HG03103 (cell line): ENCODE measurements at regions not wholly inside any gene's neighbourhood (a gene's known extent, or its start where the extent isn't known, plus 50 kb on each side); places are given as distances from the start of the nearest gene placed in this dataset.
"Not testable (repeated sequence)": the region's sequence is repeated elsewhere in the genome, so short reads cannot be mapped to it uniquely, and the experiment has no call there.

Source experiments
- ATAC-seq: cut with Tn5 transposase; IDR thresholded peaks from one replicate; pipeline ENCODE4 v1.9.1; 2021; ENCODE audit warnings: low read depth; ENCODE audit not compliant: unreplicated experiment

DNA sequence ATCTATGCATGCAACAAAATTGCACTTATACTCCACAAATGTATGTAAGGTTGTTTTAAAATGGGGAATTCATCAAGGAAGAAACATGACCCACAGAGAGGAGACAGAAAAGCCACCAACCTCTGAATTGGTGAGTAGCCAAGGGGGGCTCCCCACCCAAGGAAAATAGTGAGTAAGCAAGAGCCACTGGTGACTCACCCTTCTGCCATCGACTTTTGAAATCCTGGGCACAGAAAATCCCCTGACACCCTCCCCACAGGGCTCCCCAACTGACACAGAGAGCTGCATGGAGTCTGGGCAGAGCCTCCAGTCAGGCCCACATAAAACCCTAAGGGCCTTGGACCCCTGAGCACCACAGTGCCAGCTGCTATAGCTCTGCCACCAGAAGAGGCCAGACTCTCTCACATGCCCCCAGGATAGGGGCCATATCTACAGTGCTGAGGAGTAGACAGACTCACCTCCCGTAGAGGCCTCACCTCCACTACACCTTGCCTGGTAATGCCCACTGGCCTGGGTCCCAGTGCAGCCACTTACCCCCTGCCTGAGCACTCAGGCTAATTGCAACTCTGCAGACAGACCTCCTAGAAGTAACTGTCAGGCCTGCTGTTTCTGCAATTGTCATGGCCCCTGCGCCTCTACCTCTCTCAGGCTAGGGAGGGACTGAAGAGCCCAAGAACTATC lies 244.7 kb upstream of the WSB1 start:
- ATAC-seq = no peak

DNA sequence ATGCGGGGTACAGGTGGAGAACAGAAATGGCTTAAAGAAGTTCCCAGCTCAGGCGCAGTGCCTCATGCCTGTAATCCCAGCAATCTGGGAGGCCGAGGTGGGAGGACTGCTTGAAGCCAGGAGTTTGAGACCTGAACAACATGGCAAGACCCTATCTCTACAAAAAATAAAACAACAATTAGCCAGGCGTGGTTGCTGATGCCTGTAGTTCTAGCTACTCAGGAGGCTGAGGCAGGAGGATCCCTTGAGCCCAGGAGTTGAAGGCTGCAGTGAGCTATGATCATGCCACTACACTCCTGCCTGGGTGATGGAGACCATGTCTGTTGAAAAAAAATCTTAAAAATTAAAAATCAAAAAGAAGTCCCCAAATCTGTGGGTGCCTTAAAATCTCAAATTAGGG lies 228.3 kb upstream of the WSB1 start:
- ATAC-seq = no peak

DNA sequence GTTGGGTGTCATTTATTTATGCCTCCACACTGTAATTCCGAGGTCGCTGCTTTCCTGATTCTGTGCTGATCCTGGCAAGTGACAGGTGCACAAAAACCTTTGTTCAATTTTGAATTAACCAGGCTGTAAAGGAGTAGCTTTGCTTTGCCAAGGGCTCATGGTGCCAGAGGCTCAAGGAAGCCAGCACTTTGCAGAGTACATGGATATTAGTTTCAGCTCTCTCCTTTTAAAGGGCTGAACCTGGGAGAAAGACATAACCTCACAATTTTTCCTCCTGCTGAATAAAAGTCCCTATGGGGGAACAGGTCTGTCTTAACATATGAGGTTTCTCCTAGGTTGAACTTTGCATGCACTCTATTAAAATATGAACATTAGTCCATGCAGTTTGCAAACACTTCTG lies 227.6 kb upstream of the WSB1 start:
- no peak for ATAC-seq

DNA sequence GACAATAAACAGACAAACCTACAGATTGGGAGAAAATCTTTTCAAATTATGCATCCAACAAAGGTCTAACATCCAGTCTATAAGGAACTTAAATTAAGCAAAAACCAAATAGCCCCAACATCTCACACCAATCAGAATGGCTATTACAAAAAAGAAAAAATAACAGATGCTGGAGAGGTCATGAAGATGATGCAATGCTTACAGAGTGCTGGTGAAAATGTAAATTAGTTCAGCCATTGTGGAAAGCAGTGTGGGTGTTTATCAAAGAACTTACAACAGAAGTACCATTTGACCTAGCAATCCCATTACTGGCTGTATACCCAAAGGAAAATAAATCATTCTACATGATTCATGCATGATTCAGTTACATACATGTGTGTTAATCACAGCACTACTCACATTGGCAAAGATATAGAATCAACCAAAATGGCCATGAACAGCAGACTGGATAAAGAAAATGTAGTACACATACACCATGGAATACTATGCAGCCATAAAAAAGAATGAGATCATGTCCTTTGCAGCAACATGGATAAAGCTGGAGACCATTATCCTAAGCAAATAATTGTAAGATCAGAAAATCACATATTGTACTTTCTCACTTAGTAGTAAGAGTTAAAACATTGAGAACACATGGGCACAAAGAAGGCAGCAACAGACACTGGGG lies 223.9 kb upstream of the WSB1 start:
- ATAC-seq = no peak

DNA sequence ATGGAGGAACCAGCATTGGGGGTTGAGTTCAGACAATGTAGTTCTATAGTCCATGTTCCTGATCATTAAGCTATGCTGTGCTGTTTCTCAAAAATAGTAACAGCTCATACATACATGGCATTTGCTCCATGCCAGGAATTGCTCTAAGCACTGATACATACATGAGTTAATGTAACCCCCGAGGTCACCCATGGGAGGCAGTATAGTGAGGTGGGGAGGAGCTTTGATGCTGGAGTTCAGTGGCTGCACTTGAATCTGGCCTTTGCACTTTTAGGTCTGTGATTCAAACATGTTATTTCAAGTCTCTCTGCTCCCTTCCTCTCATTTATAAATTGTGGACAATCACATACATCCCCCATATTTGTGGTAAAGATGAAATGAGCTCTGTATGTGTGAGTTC lies 223.1 kb upstream of the WSB1 start:
- no peak for ATAC-seq

DNA sequence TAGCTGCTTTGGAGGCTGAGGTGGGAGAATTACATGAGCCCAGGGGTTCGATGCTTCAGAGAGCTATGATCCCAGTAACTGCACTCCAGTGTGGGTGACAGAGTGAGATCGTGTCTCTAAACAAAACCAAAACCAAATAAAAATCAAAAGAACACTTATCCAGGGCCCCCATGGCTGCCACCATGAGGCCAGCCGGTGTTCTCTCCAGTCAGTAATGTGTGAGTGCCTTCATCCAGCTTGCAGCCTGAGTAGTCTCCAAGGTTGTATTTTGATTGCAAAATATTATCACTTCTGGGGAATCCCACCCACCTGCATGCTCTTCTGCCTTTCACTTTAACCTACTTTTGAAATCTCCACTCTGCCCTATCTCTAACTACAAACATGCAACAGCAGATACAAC lies 221.0 kb upstream of the WSB1 start:
- ATAC-seq = no peak

DNA sequence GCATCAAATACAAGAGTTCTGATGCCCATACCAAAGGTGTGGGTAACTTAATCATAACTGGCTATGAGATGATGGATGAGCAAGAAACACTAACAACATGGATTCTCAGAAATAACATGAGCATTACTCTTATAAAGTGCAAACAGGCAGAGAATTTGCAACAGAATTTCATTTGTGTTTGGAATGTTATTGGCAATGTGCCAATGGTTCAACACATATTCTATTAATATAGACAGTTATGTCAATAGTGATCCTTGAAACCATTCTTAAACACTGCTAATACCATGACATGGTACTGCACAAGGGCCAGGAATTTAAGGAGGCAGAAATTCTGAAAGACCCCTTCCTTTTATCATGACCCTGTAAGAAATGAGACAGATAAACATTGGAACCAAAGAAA lies 217.1 kb upstream of the WSB1 start:
- ATAC-seq = no peak

DNA sequence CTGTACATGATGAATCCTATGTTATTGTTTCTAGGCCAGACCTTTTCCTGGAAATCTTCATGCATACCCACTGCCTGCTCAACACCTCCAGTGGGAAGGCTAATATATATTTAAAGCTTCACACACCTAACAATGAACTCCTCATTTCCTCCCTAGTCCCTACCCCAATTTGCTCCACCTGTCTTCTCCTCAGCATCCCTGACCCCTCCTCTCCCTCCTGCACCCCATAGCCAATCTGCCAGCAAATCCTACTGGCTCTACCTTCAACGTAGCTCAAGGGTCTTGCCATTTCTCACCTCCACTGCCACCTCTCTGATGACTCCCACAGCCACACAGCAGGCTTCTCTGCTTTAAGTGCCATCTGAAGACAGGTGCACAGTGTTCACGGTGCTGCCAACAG lies 215.6 kb upstream of the WSB1 start:
- no peak for ATAC-seq

DNA sequence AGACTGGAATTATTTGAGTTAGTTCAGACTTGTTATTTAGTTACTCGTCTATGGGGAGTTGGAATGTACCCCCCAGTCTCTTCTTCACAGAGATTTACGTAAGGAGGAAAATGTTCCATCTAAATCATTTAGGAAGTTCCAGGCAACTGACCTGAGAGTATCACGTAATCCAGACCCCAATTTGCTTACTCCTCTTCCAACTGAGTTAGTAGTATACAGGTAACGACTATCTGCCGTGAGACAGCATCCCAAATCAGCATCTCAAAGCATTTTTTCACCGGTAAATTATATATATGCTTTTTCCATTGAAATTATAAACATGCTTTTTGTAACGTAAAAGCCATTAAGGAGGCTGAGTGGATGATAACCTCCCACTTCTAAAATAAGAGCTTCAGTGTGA lies 214.3 kb upstream of the WSB1 start:
- no peak for ATAC-seq

DNA sequence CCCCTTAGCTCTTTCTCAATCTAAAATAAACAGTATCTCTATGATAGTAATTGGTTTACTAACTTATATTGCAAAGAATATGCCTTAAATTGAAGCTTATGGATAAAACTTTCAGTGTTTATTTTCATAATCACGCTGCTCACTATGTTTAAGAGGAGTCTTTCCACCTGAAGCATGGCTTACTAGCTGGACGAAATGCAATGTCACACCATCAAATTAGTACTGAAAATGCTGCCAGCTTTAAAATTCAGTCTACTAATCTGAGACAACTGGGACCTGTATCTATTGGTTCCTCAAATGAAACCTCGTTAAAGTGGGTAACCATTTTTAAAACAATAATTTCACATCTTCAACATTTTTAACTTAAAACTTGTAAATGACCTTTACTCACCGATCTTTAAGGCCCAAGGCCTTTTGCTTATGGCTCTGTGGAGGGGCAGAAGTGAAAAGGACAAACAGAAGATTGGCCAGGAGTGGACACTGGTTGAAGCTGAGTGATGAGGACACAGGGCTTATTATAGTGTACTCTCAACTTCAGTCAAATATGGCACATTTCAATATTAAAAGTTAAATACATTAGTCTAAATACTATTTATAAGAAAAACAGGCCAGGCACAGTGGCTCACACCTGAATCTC lies 212.8 kb upstream of the WSB1 start:
- ATAC-seq = no peak

DNA sequence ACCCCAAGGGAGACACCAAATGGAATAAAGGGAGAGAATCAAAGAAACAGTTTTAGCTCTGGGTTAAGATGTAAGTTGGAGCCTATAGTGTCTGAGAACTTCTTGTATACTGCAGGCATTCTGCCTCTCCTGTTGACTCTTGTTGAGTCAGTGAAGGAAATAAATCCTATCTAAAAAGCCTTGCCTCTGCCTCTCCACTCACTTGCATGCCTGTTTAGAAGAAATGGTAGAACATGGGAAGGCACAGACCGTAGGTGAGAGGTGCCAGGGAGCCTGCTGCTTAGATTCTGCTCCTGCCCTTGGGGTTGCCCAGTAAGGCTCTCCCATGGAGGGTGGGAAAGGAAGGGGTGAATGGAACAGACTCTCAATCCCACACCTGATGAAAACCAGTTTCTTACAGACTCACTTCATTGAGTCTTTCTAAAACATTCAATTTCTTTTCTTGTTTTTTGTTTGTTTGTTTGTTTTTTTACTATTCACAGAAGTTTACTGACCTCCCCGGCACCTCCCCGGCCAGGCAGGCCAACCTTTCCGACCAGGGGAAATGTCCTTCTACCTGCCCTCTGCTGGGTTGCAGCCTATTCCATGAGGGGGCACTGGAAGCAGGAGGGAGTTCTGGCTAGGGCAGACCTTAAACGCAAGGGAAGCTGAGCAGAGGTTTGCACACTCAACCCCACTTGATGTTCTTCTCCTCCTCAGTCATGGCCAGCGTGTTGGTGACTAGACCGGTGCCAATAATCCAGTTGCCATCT lies 211.7 kb upstream of the WSB1 start:
- no peak for ATAC-seq

DNA sequence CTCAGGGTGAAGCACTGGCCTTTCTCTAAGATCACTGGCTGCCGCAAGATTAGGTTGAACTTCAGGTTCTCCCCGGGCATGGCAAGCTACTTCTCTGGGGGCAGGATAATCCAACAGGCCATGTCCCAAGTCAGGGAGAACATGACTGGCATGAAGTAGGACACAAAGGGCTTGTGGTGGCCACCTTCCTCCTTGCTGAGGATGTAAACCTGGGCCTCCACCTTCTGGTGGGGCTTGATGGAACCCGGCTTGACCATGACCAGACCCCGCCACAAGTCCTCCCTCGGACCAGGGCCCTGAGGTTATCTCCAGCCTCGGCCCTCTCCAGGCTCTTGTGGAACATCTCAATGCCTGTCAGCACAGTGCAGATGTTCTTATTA lies 211.1 kb upstream of the WSB1 start:
- no peak for ATAC-seq

DNA sequence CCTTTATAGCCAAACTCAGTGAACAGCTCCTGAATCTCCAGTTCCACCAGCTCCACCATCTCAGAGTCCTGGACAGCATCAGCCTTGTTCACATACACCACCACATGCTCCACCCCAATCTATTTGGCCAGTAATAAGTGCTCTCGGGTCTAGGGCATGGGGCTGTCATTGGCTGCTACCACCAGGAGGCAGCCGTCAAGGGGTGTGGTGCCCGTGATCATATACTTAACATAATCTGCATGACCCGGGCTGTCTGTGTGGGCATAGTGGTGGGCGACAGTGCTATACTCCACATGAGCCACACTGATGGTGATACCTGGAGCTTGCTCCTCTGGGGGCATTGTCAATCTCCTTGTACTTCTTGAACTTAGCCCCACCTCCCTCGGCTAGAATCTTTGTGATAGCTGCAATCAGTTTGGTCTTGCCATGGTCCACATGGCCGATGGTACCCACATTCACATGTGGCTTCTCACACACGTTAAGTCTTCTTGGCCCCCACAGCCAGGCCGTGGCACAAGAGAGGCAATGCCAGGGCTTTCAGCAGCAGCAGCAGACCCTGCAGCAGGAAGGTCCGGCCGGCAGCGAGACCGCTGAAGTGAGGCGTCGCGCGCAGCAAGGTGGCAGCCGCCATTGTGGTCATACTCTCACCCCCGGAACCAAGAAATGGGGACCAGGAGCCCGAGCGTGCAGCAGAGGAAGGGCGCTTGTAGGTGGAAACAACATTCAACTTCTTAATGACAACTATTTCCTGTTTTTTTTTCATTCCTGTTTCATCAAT lies 210.3 kb upstream of the WSB1 start:
- ATAC-seq = no peak

DNA sequence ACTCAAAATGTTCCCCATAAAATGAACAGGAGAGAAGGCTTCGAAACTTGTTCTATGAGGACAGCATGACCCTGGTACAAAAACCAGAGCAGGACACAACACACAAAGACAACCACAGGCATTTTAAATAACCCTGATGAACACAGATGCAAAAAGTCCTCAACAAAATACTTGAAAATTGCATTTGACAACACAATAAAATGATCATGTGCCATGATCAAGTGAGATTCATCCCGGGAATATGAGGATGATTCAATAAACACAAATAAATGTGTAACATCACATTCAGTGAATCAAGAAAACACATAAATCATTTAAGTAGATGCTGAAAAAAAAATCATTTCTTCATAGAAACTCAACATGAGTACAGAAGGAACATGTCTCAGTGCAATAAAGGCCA lies 208.4 kb upstream of the WSB1 start:
- no peak for ATAC-seq

DNA sequence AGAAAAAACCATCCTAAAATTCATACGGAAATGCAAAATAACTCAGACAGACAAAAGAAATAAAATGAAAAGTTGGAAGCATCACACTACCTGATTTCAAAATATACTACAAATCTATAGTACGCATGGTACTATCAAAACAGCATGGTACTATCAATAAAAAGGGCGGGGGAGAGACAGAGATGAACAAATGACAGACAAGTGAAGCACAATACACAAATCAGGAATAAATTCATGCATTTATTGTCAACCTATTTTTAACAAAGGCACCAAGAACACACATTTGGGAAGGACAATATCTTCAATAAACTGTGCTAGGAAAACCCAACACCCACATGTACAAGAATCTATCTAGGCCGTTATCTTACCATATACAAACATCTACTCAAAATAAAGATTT lies 207.4 kb upstream of the WSB1 start:
- ATAC-seq = no peak

DNA sequence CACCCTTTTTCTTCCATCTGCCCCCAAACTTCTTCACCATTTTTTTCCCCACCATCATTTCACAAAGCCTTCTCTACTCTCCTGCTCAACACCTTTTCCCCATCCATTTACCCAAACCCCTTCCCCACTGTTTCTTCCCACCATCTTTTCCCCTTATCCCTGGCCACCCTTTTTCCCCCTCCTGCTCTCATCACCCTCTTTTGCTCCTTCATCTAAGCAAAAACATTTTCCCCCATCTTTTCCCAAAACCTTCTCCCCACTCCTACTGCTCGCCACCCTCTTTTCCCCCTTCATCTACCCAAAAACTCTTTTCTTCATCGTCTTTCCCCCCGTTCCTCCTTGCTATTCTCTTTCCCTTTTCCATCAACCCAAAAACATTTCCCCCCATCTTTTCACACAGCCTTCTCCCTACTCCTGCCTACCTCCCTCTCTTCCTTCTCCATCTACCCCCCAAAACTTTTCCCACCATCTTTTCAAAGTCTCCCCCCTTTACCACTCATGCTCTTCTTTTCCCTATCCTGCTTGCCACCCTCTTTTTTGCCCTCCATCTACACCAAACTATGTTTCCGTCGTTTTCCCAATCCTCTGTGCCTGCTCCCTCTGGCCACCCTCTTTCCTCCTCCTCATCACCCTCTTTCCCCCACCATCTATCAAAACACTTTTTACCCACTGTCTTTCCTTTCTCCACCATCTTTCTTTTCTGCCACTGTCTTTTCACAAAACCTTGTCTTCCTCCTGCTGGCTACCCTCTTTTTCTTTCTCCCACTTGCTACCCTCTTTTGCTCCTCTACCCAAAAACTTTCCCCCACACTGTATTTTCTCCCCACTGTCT lies 205.8 kb upstream of the WSB1 start:
- no peak for ATAC-seq

DNA sequence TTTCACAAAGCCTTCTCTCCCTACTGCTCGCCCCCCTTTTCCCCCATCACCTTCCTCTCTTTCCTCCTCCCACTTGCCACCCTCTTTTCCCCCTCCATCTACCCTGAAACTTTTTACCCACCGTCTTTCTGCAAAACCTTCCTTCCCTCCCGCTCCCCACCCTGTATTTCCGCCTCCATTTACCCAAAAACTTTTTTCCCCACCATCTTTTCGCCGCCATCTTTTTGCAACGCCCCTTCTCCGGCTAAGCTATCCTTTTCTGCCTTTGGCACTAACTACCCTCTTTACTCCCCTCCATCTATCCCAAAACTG lies 205.2 kb upstream of the WSB1 start:
- ATAC-seq = no peak

DNA sequence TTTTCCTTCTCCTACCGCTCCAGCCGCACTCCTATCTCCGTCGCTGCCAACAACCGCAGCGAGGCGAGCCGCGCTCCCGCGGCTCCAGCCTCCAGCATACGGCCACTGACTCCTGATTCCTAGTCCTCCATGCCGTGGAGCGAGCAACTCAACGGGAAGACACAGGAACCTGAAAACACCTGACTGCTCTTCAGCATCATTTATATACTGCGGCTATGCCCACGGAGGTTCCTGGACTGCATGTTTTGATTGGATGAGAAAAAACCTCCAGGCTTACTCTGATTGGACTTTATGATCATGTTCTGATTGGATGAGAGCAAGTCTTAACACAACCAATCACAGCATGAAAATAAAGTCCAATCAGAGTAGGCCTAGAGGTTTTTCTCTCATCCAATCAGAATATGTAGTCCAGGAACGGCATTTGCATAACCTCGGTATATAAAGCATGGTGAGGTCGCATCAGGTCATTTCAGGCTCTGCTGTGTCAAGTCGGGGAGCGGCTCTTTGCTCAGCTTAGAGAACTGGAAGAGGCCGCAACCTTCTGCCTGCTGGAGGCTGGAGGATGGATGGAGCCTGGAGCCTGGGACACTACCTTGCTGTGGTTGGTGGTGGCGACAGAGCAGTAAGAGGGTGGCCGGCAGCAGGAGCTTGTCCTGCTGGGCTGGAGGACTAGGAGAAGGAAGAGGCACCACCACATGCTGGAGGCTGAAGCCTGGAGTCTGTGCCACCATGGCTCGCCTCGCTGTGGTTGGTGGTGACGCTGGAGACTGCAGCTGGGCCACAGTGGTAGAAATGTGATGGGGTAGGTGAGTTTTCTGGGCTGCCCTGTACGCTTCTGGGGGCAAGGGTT lies 204.6 kb upstream of the WSB1 start:
- ATAC-seq = not testable (repeated sequence)

DNA sequence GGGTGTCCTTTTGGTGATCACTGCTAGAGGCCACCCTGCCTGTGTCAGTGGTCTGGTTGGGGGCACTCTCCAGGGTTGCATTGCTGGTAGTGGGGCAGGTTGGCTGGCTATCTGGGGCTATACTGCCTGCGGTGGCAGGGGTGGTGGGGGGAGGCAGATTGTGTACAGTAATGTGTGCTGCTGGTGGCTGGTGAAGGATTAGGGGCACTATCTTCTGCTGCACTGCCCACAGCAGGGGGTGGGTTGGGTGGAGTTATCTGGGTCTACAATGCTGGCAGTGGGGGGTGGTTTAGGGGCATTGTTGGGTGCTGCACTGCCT lies 204.0 kb upstream of the WSB1 start:
- no peak for ATAC-seq
